SK-N-SH treated with all-trans-retinoic acid at 6 μM for 48 hours (cell line): ENCODE measurements at regions not wholly inside any gene's neighbourhood (a gene's known extent, or its start where the extent isn't known, plus 50 kb on each side); places are given as distances from the start of the nearest gene placed in this dataset.

ENCODE experiments used
- ATAC-seq: fragments of 200-7000 bp; cut with Tn5 transposase; 3 replicates; pipeline ENCODE4 v1.9.1; 2020; ENCODE audit warnings: mild to moderate bottlenecking, moderate library complexity
- ARNTL ChIP-seq: fragments of 450-650 bp; formaldehyde crosslinking; IDR thresholded peaks from 2 replicates; pipeline ENCODE4 v1.5.0; 2020; ENCODE audit warnings: low read depth, mild to moderate bottlenecking, moderate library complexity, borderline replicate concordance
- BACH2 ChIP-seq: fragments of 250-450 bp; sonication (Bioruptor Pico); IDR thresholded peaks from 2 replicates; pipeline ENCODE4 v1.9.0; 2021; ENCODE audit warnings: mild to moderate bottlenecking, borderline replicate concordance
- CSDC2 ChIP-seq: fragments of 250-450 bp; sonication (Bioruptor Pico); IDR thresholded peaks from 2 replicates; pipeline ENCODE4 v1.5.0; 2020; ENCODE audit warnings: mild to moderate bottlenecking, moderate library complexity
- ESRRG ChIP-seq: fragments of 250-450 bp; sonication (Bioruptor Pico); IDR thresholded peaks from 2 replicates; pipeline ENCODE4 v1.6.1; 2021; ENCODE audit warnings: mild to moderate bottlenecking
- GLIS3 ChIP-seq: fragments of 250-450 bp; sonication (Bioruptor Pico); IDR thresholded peaks from 2 replicates; pipeline ENCODE4 v1.5.0; 2020; ENCODE audit warnings: mild to moderate bottlenecking, moderate library complexity
- ISL1 ChIP-seq: fragments of 250-450 bp; sonication (Bioruptor Pico); IDR thresholded peaks from 2 replicates; pipeline ENCODE4 v2.1.2; 2022; ENCODE audit warnings: mild to moderate bottlenecking, moderate library complexity
- OSR1 ChIP-seq: fragments of 250-450 bp; sonication (Bioruptor Pico); IDR thresholded peaks from 2 replicates; pipeline ENCODE4 v1.8.0; 2022; ENCODE audit warnings: moderate library complexity, mild to moderate bottlenecking, inconsistent platforms
- PATZ1 ChIP-seq: fragments of 250-450 bp; sonication (Bioruptor Pico); IDR thresholded peaks from 2 replicates; pipeline ENCODE4 v1.8.0; 2020; ENCODE audit warnings: mild to moderate bottlenecking, moderate library complexity, borderline replicate concordance
- POU6F1 ChIP-seq: fragments of 250-450 bp; sonication (Bioruptor Pico); IDR thresholded peaks from 2 replicates; pipeline ENCODE4 v1.8.0; 2021; ENCODE audit warnings: low read depth, mild to moderate bottlenecking, moderate library complexity, borderline replicate concordance
- PPARA ChIP-seq: fragments of 250-450 bp; sonication (Bioruptor Pico); IDR thresholded peaks from 2 replicates; pipeline ENCODE4 v1.5.0; 2020; ENCODE audit warnings: mild to moderate bottlenecking, borderline replicate concordance
- RARB ChIP-seq: fragments of 250-450 bp; sonication (Bioruptor Pico); IDR thresholded peaks from 2 replicates; pipeline ENCODE4 v1.8.0; 2021; ENCODE audit warnings: mild to moderate bottlenecking, moderate library complexity
- SNAI2 ChIP-seq: fragments of 250-450 bp; sonication (Bioruptor Pico); IDR thresholded peaks from 2 replicates; pipeline ENCODE4 v1.5.0; 2020; ENCODE audit warnings: mild to moderate bottlenecking, moderate library complexity
- TCF4 ChIP-seq: fragments of 250-450 bp; sonication (Bioruptor Pico); IDR thresholded peaks from 2 replicates; pipeline ENCODE4 v1.8.0; 2021; ENCODE audit warnings: mild to moderate bottlenecking, moderate library complexity, borderline replicate concordance
- TOX ChIP-seq: fragments of 250-450 bp; sonication (Bioruptor Pico); IDR thresholded peaks from 2 replicates; pipeline ENCODE4 v1.8.0; 2021; ENCODE audit warnings: mild to moderate bottlenecking, moderate library complexity, borderline replicate concordance
- TSHZ2 ChIP-seq: fragments of 250-450 bp; sonication (Bioruptor Pico); IDR thresholded peaks from 2 replicates; pipeline ENCODE4 v1.5.0; 2020; ENCODE audit warnings: mild to moderate bottlenecking, moderate library complexity
- ZC3H10 ChIP-seq: fragments of 250-450 bp; sonication (Bioruptor Pico); IDR thresholded peaks from 2 replicates; pipeline ENCODE4 v1.5.1; 2021; ENCODE audit warnings: mild to moderate bottlenecking, moderate library complexity
- ZFP3 ChIP-seq: fragments of 250-450 bp; sonication (Bioruptor Pico); IDR thresholded peaks from 2 replicates; pipeline ENCODE4 v1.5.0; 2020; ENCODE audit warnings: mild to moderate bottlenecking, moderate library complexity
- ZFP30 ChIP-seq: fragments of 450-650 bp; formaldehyde crosslinking; IDR thresholded peaks from 2 replicates; pipeline ENCODE4 v1.5.0; 2022; ENCODE audit warnings: mild to moderate bottlenecking, moderate library complexity
- ZNF565 ChIP-seq: fragments of 450-650 bp; formaldehyde crosslinking; conservative IDR thresholded peaks from 2 replicates; pipeline ENCODE4 v1.5.0; 2020; ENCODE audit warnings: low read depth, mild to moderate bottlenecking, moderate library complexity
- ZNF70 ChIP-seq: fragments of 450-650 bp; formaldehyde crosslinking; IDR thresholded peaks from 2 replicates; pipeline ENCODE4 v1.5.0; 2020; ENCODE audit warnings: mild to moderate bottlenecking, moderate library complexity
- TF ChIP-seq, protein P1 (sequence below): fragments of 250-450 bp; sonication (Bioruptor Pico); IDR thresholded peaks from 2 replicates; pipeline ENCODE4 v1.5.1; 2020; ENCODE audit warnings: low read depth, mild to moderate bottlenecking, moderate library complexity
- TF ChIP-seq, protein P2 (sequence below): fragments of 250-450 bp; sonication (Bioruptor Pico); IDR thresholded peaks from 2 replicates; pipeline ENCODE4 v1.5.1; 2021; ENCODE audit warnings: mild to moderate bottlenecking, moderate library complexity

DNA sequence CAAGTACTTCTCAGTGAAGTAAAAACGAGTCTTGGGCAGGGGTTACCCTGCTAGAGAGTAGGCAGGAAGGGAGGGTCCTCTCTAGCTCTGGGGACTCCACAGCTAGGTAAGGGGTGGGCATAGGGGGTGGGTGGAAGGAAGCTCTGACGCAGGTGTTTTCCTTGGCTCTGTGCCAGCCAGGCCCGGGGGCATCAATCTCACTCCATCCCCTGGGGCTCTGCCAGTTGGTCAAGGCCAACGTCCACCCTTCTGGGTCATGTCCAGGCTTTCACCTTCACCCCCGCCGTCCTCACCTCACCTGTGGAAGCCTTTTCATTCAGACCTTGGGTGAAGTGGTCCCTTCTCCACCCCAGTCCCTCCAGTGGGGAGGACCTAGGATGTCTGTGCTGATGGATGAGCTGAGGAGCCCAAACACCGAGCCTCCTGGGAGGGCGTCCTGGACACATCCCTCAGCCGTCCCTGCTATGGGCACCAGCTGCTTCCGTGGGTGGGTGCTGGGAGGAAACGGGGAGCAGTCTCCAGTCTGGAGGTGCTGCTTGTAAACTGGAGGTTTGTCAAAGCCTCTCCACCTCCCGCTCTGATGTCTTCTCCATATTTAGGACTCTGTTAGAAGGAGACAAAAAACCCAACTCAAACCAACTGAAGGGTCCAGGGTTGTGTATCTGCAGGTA lies 71.5 kb upstream of the SFSWAP start:
- ATAC-seq, result no peak
- TF ChIP-seq ZFP3, result no peak
- no peak for TF ChIP-seq OSR1 (CRISPR knock-in tag)
- TF ChIP-seq ESRRG, result no peak
- TF ChIP-seq ARNTL (CRISPR knock-in tag), result no peak
- no peak for TF ChIP-seq POU6F1 (CRISPR knock-in tag)
- TF ChIP-seq RARB, result no peak
- no peak for TF ChIP-seq CSDC2 (CRISPR knock-in tag)
- no peak for TF ChIP-seq BACH2 (CRISPR knock-in tag)
- TF ChIP-seq PPARA (CRISPR knock-in tag), result no peak
- no peak for TF ChIP-seq ZNF565
- TF ChIP-seq, protein P1, sequence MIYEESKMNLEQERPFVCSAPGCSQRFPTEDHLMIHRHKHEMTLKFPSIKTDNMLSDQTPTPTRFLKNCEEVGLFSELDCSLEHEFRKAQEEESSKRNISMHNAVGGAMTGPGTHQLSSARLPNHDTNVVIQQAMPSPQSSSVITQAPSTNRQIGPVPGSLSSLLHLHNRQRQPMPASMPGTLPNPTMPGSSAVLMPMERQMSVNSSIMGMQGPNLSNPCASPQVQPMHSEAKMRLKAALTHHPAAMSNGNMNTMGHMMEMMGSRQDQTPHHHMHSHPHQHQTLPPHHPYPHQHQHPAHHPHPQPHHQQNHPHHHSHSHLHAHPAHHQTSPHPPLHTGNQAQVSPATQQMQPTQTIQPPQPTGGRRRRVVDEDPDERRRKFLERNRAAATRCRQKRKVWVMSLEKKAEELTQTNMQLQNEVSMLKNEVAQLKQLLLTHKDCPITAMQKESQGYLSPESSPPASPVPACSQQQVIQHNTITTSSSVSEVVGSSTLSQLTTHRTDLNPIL (CRISPR knock-in tag), result no peak
- TF ChIP-seq, protein P2, sequence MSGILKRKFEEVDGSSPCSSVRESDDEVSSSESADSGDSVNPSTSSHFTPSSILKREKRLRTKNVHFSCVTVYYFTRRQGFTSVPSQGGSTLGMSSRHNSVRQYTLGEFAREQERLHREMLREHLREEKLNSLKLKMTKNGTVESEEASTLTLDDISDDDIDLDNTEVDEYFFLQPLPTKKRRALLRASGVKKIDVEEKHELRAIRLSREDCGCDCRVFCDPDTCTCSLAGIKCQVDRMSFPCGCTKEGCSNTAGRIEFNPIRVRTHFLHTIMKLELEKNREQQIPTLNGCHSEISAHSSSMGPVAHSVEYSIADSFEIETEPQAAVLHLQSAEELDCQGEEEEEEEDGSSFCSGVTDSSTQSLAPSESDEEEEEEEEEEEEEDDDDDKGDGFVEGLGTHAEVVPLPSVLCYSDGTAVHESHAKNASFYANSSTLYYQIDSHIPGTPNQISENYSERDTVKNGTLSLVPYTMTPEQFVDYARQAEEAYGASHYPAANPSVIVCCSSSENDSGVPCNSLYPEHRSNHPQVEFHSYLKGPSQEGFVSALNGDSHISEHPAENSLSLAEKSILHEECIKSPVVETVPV, result no peak
- TF ChIP-seq ZC3H10 (CRISPR knock-in tag), result no peak
- no peak for TF ChIP-seq TOX (CRISPR knock-in tag)
- TF ChIP-seq ZFP30 (CRISPR knock-in tag), result no peak
- TF ChIP-seq TCF4 (CRISPR knock-in tag), result no peak
- TF ChIP-seq PATZ1 (CRISPR knock-in tag), result no peak
- no peak for TF ChIP-seq SNAI2
- no peak for TF ChIP-seq GLIS3 (CRISPR knock-in tag)

GRCh38 chr12:131640525-131640924 lies 70.4 kb upstream of the SFSWAP start:
- TF ChIP-seq TCF4 (CRISPR knock-in tag) (0 out of 2 replicates have a peak, but pooled peaks have one; percentile 16), PPARA (CRISPR knock-in tag) (no peak)
- ATAC-seq, result no peak; the same call in 2 of the 3 replicates

DNA sequence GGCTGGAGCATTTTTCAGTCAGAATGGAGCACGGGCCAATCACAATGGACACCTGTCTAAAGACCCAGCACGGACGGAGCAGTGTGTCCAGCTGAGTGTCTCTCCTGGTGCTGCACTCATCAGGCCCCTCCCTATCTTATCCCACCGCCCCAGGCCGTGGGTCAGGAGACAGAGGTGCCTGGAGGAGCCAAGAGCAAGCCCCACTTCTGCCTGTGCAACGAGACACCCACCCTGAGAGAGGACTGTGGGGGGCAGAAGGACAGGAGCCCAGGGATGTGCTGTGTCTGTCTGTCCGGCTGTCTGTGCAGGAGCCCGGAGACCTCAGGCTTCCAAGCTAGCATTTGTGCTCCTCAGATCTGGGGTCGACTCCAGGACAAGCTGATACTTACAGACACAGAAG lies 69.6 kb upstream of the SFSWAP start:
- TF ChIP-seq ISL1 (CRISPR knock-in tag), result no peak
- no peak for TF ChIP-seq ZNF70 (CRISPR knock-in tag)
- TF ChIP-seq TCF4 (CRISPR knock-in tag), result no peak
- TF ChIP-seq SNAI2, result no peak
- no peak for TF ChIP-seq ARNTL (CRISPR knock-in tag)
- no peak for TF ChIP-seq CSDC2 (CRISPR knock-in tag)
- TF ChIP-seq TSHZ2, result no peak
- TF ChIP-seq, protein P1 (CRISPR knock-in tag), result no peak
- no peak for TF ChIP-seq ESRRG
- TF ChIP-seq RARB, result no peak
- TF ChIP-seq, protein P2, result no peak
- no peak for TF ChIP-seq BACH2 (CRISPR knock-in tag)
- TF ChIP-seq TOX (CRISPR knock-in tag), result no peak
- no peak for TF ChIP-seq ZFP3
- no peak for TF ChIP-seq PATZ1 (CRISPR knock-in tag)
- TF ChIP-seq OSR1 (CRISPR knock-in tag), result no peak
- ATAC-seq, result no peak
